Chondrocyte (in vitro differentiated cells): ENCODE measurements at regions not wholly inside any gene's neighbourhood (a gene's known extent, or its start where the extent isn't known, plus 50 kb on each side); places are given as distances from the start of the nearest gene placed in this dataset.

Experiments used
- DNase-seq: peaks from one replicate; pipeline ENCODE4 v3.0.0; 2021; ENCODE audit warnings: mixed read lengths, low spot score
- H3K27ac Mint-ChIP-seq: one replicate; pipeline ENCODE4 v1.8.0; 2021; ENCODE audit warnings: mild to moderate bottlenecking, moderate library complexity, mixed read lengths; ENCODE audit not compliant: unreplicated experiment
- H3K27me3 Mint-ChIP-seq: 2 replicates; pipeline ENCODE4 v1.8.0; 2021; ENCODE audit warnings: low read depth, mixed read lengths
- H3K36me3 Mint-ChIP-seq: 2 replicates; pipeline ENCODE4 v1.8.0; 2021; ENCODE audit warnings: low read depth, mixed read lengths
- H3K4me1 Mint-ChIP-seq: 2 replicates; pipeline ENCODE4 v1.8.0; 2021; ENCODE audit warnings: low read depth, mild to moderate bottlenecking, mixed read lengths
- H3K4me3 Mint-ChIP-seq: one replicate; pipeline ENCODE4 v1.8.0; 2021; ENCODE audit warnings: mild to moderate bottlenecking, moderate library complexity, mixed read lengths; ENCODE audit not compliant: unreplicated experiment
- H3K9me3 Mint-ChIP-seq: 2 replicates; pipeline ENCODE4 v1.8.0; 2021; ENCODE audit warnings: low read depth, mixed read lengths
- TF ChIP-seq, protein P1 (sequence below): fragments of 200-600 bp; sonication (generic); IDR thresholded peaks from 2 replicates; pipeline ENCODE4 v1.5.0; 2021; ENCODE audit warnings: antibody characterized with exemption, mild to moderate bottlenecking, moderate library complexity

- no peak for DNase-seq
- TF ChIP-seq, protein P1, sequence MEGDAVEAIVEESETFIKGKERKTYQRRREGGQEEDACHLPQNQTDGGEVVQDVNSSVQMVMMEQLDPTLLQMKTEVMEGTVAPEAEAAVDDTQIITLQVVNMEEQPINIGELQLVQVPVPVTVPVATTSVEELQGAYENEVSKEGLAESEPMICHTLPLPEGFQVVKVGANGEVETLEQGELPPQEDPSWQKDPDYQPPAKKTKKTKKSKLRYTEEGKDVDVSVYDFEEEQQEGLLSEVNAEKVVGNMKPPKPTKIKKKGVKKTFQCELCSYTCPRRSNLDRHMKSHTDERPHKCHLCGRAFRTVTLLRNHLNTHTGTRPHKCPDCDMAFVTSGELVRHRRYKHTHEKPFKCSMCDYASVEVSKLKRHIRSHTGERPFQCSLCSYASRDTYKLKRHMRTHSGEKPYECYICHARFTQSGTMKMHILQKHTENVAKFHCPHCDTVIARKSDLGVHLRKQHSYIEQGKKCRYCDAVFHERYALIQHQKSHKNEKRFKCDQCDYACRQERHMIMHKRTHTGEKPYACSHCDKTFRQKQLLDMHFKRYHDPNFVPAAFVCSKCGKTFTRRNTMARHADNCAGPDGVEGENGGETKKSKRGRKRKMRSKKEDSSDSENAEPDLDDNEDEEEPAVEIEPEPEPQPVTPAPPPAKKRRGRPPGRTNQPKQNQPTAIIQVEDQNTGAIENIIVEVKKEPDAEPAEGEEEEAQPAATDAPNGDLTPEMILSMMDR: no peak
- no peaks in the 10 kb centered on the region for H3K36me3 Mint-ChIP-seq
- H3K4me3 Mint-ChIP-seq: no peak overlapping the region
- no peaks in the 10 kb centered on the region for H3K9me3 Mint-ChIP-seq
- H3K4me1 Mint-ChIP-seq: no peaks in the 10 kb centered on the region
- H3K27ac Mint-ChIP-seq: no peak overlapping the region
- H3K27me3 Mint-ChIP-seq: peaks cover 12% of the 10 kb centered on the region
Measured at GRCh38 chr15:94723801-94724200, 492.4 kb downstream of the MCTP2 start.

- Mint-ChIP-seq H3K27me3 (peaks cover 12% of the 10 kb centered on the region), H3K9me3 (no peaks in the 10 kb centered on the region), H3K36me3 (no peaks in the 10 kb centered on the region), H3K27ac (no peak overlapping the region), H3K4me3 (no peak overlapping the region), H3K4me1 (no peaks in the 10 kb centered on the region)
- TF ChIP-seq, protein P1: no peak
- no peak for DNase-seq
Measured at GRCh38 chr15:94731286-94731685, 499.9 kb downstream of the MCTP2 start.

- H3K9me3 Mint-ChIP-seq: no peaks in the 10 kb centered on the region
- H3K4me1 Mint-ChIP-seq: no peaks in the 10 kb centered on the region
- H3K36me3 Mint-ChIP-seq: no peaks in the 10 kb centered on the region
- peaks cover 8% of the 10 kb centered on the region for H3K27me3 Mint-ChIP-seq
- no peak for DNase-seq
- H3K27ac Mint-ChIP-seq: no peak overlapping the region
- TF ChIP-seq, protein P1: no peak
- H3K4me3 Mint-ChIP-seq: no peak overlapping the region
Measured at GRCh38 chr15:94734460-94734859, 503.1 kb downstream of the MCTP2 start.

- Mint-ChIP-seq H3K36me3 (no peaks in the 10 kb centered on the region), H3K4me3 (no peak overlapping the region), H3K9me3 (no peaks in the 10 kb centered on the region), H3K27ac (no peak overlapping the region), H3K27me3 (peaks cover 4% of the 10 kb centered on the region), H3K4me1 (no peaks in the 10 kb centered on the region)
- no peak for DNase-seq
- TF ChIP-seq, protein P1: no peak
Measured at GRCh38 chr15:94736236-94736635, 504.9 kb downstream of the MCTP2 start.

GRCh38 chr15:94739639-94740038 is 508.3 kb downstream of the MCTP2 start:
- Mint-ChIP-seq H3K4me3 (no peak overlapping the region), H3K9me3 (peaks cover 4% of the 10 kb centered on the region), H3K27ac (no peak overlapping the region), H3K4me1 (no peaks in the 10 kb centered on the region), H3K27me3 (no peaks in the 10 kb centered on the region), H3K36me3 (no peaks in the 10 kb centered on the region)
- TF ChIP-seq, protein P1: no peak
- no peak for DNase-seq
